ENCODE measurements at regions not wholly inside any gene's neighbourhood (a gene's known extent, or its start where the extent isn't known, plus 50 kb on each side); places are given as distances from the start of the nearest gene placed in this dataset.

GRCh38 chr2:220509096-220509757 is 881.8 kb downstream of the SLC4A3 start:
- no peak for FAIRE-seq

DNA sequence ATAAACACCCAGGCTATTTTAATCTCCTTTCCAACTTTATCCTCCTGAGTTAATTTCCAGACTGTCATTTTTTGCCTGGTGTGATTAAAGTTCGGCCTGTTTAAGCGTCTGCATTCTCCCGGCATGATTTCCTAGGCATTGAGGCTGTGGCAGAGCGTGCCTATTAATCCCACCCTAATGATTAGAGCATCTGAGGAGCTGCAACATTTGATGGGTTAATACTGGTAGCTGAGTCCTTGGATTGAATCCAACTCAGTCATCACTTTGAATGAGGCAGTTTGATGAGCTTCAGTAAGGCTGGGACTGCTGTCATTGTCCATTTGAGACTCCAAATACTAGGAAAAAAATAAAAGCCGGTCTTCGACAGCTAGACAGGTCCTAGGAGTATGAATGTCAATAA is 882.5 kb downstream of the SLC4A3 start:
- no peak for FAIRE-seq

- no peak for FAIRE-seq
Measured at GRCh38 chr2:220510668-220511067, 883.2 kb downstream of the SLC4A3 start.

DNA sequence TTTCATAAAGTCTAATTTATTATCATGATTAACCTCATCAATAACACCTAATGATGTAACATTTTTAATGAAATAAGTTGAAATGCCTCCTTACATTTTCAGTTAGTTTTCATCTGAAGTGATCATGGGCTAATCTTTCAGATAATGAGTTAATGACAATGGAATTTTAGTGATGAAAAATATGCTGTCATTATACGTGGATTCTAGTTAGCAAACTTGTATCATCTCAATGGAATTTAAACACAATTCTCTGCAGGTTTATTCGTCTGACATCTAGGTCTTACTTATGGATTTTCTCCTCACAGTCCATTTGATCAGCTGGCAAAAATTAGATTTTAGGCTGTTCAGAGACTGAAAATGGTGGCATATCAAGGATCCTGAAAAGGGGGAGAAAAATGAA is 885.0 kb downstream of the SLC4A3 start:
- no peak for FAIRE-seq

- no peak for FAIRE-seq
Measured at GRCh38 chr2:220513573-220514288, 886.3 kb downstream of the SLC4A3 start.

DNA sequence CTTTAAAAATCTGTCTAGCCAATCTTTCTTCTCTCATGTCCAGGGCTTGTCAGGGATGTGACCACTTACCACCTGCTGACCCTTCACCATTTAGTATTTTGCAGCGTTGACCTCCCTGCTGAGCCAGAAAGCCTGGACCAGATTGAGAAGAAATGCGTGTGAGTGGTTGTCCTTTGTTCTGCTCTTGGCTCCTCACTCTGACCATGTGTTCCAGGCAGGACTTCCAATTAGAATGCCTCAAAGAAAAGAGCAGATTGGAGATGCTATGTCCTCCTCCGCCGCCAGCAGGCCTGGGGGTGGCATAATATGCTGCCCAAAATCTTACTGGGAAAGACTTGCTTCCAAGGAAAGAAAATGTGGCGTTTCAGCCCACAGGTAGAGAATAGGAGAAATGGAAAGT is 894.1 kb downstream of the SLC4A3 start:
- no peak for FAIRE-seq

- FAIRE-seq: no peak
Measured at GRCh38 chr2:220528180-220528675, 900.8 kb downstream of the SLC4A3 start.

DNA sequence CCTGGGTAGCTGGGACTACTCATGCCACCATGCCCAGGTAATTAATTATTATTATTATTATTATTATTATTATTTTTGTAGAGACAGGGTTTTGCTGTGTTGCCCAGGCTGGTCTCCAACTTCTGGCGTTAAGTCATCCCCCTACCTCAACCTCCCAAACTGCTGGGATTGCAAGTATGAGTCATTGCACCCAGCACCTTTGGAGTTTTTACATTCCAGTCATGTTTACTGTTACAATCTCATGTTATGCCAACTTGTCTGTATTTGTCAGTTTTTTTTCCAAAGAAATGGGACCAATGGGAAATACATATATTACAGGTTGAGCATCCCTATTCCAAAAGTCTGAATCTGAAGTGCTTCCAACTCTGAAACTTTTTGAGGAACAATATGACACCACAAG is 903.8 kb downstream of the SLC4A3 start:
- no peak for FAIRE-seq

- FAIRE-seq: no peak
Measured at GRCh38 chr2:220533485-220533884, 906.1 kb downstream of the SLC4A3 start.

DNA sequence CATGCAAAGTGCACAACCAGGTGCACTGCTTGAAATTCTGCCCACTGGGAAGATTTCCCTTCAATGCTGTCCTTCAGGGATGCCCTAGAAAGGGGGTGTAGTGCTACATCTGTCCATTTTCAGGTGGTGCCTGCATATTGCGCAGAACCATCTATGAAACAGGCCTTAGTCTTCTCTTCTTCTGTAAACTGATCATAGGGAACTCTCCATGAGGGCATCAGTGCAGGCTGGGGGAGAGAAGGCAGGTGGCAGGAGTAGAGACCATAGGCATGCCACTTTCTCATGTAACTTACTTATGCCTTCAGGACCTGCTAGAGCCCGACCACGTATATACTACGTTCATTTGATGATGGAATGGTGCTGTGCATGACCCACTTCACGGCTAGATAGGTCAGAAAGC is 912.1 kb downstream of the SLC4A3 start:
- FAIRE-seq: no peak

GRCh38 chr2:220544049-220544448 is 916.6 kb downstream of the SLC4A3 start:
- no peak for FAIRE-seq

GRCh38 chr2:220550995-220551700 is 923.7 kb downstream of the SLC4A3 start:
- FAIRE-seq: no peak

DNA sequence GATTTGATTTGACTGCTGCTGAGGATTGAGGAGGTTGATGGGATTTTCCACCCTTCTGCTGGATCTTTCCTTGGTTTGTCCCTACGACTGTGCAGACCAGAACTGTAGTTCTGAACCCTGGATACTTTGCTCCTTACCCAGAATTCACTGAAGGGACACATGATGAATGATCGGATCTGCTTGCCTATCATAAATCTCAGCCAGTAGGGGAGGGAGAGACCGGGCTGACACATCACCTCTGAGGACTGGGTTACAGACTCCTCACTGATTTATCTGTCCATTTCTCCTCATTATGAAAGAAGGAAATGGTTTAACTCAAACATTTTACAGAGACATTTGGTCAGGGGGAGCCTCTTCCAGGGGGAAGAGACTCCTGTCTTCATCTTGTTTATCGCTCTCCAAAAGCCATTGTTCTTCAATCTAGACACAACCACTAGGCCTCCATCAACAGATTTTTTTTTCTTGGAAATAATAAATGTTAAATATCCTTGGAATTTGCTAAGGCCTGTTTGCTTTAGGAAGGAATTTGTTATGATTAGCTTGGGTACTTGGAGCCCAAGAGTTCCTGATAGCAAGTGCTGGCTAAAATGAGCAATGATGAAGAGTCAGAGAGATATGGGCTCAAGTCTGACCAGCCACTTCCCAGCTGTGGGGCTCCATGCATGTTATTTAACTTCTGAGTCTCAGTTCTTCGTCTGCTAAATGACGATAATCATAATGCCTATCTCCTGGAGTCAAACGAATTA is 925.5 kb downstream of the SLC4A3 start:
- FAIRE-seq: no peak

DNA sequence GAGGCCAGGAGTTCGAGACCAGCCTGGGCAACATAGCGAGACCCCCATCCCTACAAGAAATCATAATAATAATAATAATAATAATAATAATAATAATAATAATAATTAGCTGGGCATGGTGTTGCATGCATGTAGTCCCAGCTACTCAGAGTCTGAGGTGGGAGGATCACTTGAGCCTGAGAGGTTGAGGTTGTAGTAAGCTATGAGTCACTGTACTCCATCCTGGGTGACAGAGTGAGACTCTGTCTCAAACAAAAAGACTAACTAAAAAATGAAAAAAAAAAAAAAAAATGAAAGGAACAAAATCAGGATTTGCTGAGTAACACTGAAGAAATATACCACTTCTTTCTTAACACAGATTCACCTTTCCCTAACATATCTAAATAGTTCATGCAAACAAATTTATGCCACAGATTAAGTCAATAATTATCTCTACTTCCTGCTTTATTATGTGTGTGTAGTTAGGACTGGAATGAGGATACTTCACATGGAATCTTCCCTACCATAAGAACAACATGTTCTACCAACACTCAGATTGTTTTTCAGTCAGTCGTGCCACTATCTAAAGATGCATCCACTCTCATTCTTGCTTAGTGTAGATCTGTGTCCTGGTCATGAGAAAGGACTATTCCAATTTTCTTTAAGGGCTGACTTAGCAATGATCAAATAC is 928.7 kb downstream of the SLC4A3 start:
- no peak for FAIRE-seq

DNA sequence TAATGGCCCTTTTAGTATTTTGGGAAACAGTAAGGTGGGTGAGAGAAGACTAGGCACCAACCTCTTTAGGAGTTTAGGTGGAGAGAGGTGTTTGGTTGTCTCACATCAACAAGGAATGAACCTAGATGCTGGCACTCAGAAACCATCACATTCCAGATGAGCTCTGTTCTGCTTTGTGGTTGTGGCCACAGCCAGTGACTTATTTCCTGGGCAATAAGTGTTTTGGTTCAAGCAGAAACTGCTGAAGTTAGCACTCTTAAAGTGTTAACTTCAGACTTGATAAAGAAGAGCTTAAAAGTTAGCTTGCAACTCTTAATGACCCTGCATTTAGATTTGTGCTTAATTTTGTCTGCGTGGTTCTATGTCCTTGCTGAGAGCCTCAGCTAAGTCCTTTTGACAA is 929.2 kb downstream of the SLC4A3 start:
- no peak for FAIRE-seq

- no peak for FAIRE-seq
Measured at GRCh38 chr2:220560192-220560591, 932.8 kb downstream of the SLC4A3 start.

GRCh38 chr2:220562375-220563140 is 935.1 kb downstream of the SLC4A3 start:
- no peak for FAIRE-seq

GRCh38 chr2:220568296-220568695 is 940.9 kb downstream of the SLC4A3 start:
- FAIRE-seq: no peak

DNA sequence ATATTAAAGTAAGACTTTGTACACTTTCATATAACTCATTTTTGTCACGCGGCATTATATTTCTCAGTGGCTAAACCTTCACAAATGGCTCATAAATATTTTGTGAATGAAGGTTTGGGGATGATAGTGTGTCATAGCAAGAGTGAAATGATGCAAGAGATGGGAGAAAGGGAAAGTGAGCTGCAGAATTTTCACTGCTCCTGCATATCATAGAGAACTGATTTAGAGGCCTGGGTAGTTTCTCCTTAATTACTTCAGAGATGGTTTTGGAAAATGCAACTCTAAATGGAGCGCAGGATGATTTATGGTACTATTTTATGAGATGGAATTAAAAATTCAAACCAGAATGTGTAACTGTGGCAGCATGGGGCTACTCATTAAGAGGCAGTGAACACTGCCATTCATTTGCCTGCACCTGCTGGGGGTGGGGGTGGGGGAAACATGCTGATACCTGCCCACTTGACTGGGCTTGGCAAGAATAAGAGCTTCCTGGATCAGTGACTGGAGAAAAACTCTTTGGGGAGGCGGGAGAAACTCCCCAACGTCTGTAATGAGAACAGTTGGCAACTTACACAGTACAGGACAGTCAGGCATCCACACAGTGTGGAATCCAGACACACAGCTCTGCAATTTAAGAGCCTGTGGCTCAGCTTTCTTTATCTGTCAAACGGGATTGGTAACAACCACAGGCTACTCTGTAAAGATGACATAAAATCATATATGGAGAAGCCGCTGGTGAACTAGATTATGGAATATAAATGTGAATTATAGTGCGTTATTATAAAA is 941.9 kb downstream of the SLC4A3 start:
- FAIRE-seq: no peak

DNA sequence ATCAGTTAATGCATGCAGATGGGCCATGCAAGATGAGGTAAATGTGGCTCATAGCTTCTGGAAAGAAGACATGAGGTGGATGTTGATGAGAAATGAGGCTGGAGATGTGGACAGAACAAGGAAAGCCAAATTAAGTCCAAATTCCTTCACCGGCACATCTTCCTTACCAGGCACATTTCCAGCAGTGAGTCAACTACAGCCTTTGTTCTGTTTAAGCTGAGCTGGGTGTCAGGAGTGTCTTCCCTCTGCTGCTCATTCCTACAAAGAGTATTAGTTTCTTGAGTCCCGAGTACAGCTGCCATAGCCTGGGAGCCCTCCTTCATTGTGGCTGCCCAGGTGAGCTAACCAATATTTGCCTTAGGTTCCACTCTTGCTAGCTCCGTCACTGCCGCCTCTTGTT is 945.0 kb downstream of the SLC4A3 start:
- no peak for FAIRE-seq

DNA sequence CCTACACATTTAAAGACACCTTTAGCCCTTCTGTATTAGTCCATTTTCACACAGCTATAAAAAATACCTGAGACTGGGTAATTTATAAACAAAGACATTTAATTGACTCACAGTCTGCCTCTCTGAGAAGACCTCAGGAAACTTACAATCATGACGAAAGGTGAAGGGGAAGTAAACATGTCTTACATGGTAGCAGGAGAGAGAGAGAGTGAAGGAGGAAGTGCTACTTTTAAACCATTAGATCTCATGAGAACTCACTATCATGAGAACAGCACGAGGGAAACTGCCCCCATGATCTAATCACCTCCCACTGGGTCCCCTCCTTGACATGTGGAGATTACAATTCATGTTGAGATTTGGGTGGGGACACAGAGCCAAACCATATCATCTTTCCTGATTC is 946.6 kb downstream of the SLC4A3 start:
- FAIRE-seq: no peak

Measured in islet of Langerhans (tissue), 1 donor.